Panc1 (cell line): ENCODE measurements at regions not wholly inside any gene's neighbourhood (a gene's known extent, or its start where the extent isn't known, plus 50 kb on each side); places are given as distances from the start of the nearest gene placed in this dataset.

Experiments
- ATAC-seq: fragments of 200-7000 bp; cut with Tn5 transposase; 2 replicates; pipeline ENCODE4 v1.9.1; 2020; ENCODE audit warnings: mild to moderate bottlenecking, moderate library complexity
- BruUV-seq: library from RNA; stranded (reverse); fragments of 400-500 nt; replicated peaks from 2 replicates; lab custom pipeline; 2021; lab: Mats Ljungman, UMichigan
- CTCF ChIA-PET: fragments of 300-600 bp; sonication (Branson Sonifier 250); formaldehyde crosslinking; loops from one replicate; lab custom pipeline; 2022; ENCODE audit warnings: antibody characterized with exemption; lab: Charles Lee
- POLR2A ChIA-PET: fragments of 300-600 bp; sonication (Branson Sonifier 250); formaldehyde crosslinking; loops from one replicate; lab custom pipeline; 2022; ENCODE audit warnings: antibody characterized with exemption; lab: Charles Lee
- DNase-seq: peaks from one replicate; pipeline ENCODE4 v3.0.0-alpha.2; 2010; ENCODE audit warnings: low read depth, low spot score
- H3K27ac ChIP-seq: 2 replicates; pipeline ENCODE4 v1.5.1; 2011; ENCODE audit warnings: mild to moderate bottlenecking, low read length, inconsistent platforms
- H3K27me3 ChIP-seq: fragments of 200-500 bp; sonication (Bioruptor generic); 2 replicates; pipeline ENCODE4 v1.6.0; 2014; ENCODE audit warnings: low read length, inconsistent platforms; ENCODE audit not compliant: control insufficient read depth, insufficient read depth
- H3K36me3 ChIP-seq: fragments of 200-500 bp; sonication (Bioruptor generic); 2 replicates; pipeline ENCODE4 v1.5.1; 2014; ENCODE audit warnings: inconsistent platforms, mild to moderate bottlenecking, low read length, moderate library complexity; ENCODE audit not compliant: control insufficient read depth, insufficient read depth
- H3K4me1 ChIP-seq: 2 replicates; pipeline ENCODE4 v1.5.1; 2011; ENCODE audit warnings: inconsistent platforms, mild to moderate bottlenecking, low read length, moderate library complexity; ENCODE audit not compliant: control insufficient read depth, insufficient read depth
- H3K4me3 ChIP-seq, 2 experiments: 2 replicates each; pipeline ENCODE4 v1.5.1; 2011 to 2012; ENCODE audit warnings: low read depth in 2 of 2, low read length in 2 of 2, mild to moderate bottlenecking in 2 of 2, inconsistent platforms in 1 of 2, moderate library complexity in 1 of 2
- H3K9me3 ChIP-seq: fragments of 200-500 bp; sonication (Bioruptor generic); 2 replicates; pipeline ENCODE4 v1.5.1; 2014; ENCODE audit warnings: low read depth, mild to moderate bottlenecking, inconsistent platforms, low read length, moderate library complexity; ENCODE audit not compliant: control insufficient read depth, insufficient read depth
- CTCF ChIP-seq: fragments of 450-650 bp; IDR thresholded peaks from 2 replicates; pipeline ENCODE4 v1.5.1; 2017; ENCODE audit warnings: mild to moderate bottlenecking
- POLR2AphosphoS5 ChIP-seq: IDR thresholded peaks from 2 replicates; pipeline ENCODE4 v1.6.1; 2012; ENCODE audit warnings: mild to moderate bottlenecking, low read depth, low read length, moderate library complexity
- REST ChIP-seq, 2 experiments: IDR thresholded peaks; 2 replicates each; pipeline ENCODE4 v1.6.1; 2011 to 2012; ENCODE audit warnings: low read depth in 2 of 2, control low read depth in 1 of 2, low read length in 1 of 2, mild to moderate bottlenecking in 1 of 2, moderate library complexity in 1 of 2; ENCODE audit not compliant: insufficient read depth in 1 of 2
- SIN3A ChIP-seq: IDR thresholded peaks from 2 replicates; pipeline ENCODE4 v1.6.1; 2012; ENCODE audit warnings: low read depth, mild to moderate bottlenecking, low read length, moderate library complexity, borderline replicate concordance; ENCODE audit not compliant: insufficient read depth
- TCF7L2 ChIP-seq: IDR thresholded peaks from 2 replicates; pipeline ENCODE4 v1.6.1; 2011; ENCODE audit warnings: mild to moderate bottlenecking, low read depth, low read length, inconsistent platforms
- in situ Hi-C: cut with HindIII; loops from 2 replicates; pipeline ENCODE4 v1.10.0; 2016; ENCODE audit warnings: low sequenced_read_pairs, low pct_unique_long_range_greater_than_20kb
- intact Hi-C: fragments of 100-400 bp; cut with micrococcal nuclease; formaldehyde crosslinking; loops from one replicate; pipeline ENCODE4 v1.10.0; 2022; ENCODE audit not compliant: unreplicated experiment

- POLR2A ChIA-PET: no interaction called here
- Histone ChIP-seq H3K27me3 (no peaks in the 10 kb centered on the region), H3K4me1 (0 out of 2 replicates have a peak, but pooled peaks cover 5% of the 10 kb centered on the region), H3K9me3 (no peaks in the 10 kb centered on the region), H3K27ac (no peak overlapping the region), H3K36me3 (no peaks in the 10 kb centered on the region), H3K4me3 (no peak overlapping the region)
- DNase-seq (no peak), ATAC-seq (no peak)
- in situ Hi-C loops: no loop called here
- CTCF ChIA-PET: no interaction called here
- TF ChIP-seq POLR2AphosphoS5: no peak
- TF ChIP-seq SIN3A: no peak
- no peak for TF ChIP-seq CTCF
- TF ChIP-seq TCF7L2: no peak
- TF ChIP-seq REST (IDR thresholded peaks at IDR 0.05; ENCODE audit: insufficient read depth in 1 of 2, low read depth in 2 of 2, low read length in 1 of 2): no peak
- no TSS peak for BruUV-seq
- intact Hi-C loops: no loop called here
Measured at GRCh38 chr7:46715579-46715978, 794.5 kb upstream of the IGFBP3 start.

- TF ChIP-seq REST (IDR thresholded peaks at IDR 0.05; ENCODE audit: insufficient read depth in 1 of 2, low read depth in 2 of 2, low read length in 1 of 2) (no peak), POLR2AphosphoS5 (no peak), CTCF (no peak), SIN3A (no peak), TCF7L2 (no peak)
- BruUV-seq: no TSS peak
- H3K4me1 ChIP-seq: 0 out of 2 replicates have a peak, but pooled peaks cover 5% of the 10 kb centered on the region
- no peaks in the 10 kb centered on the region for H3K9me3 ChIP-seq
- DNase-seq (no peak), ATAC-seq (no peak)
- intact Hi-C loops: no loop called here
- H3K4me3 ChIP-seq: no peak overlapping the region
- H3K27me3 ChIP-seq: no peaks in the 10 kb centered on the region
- ChIA-PET POLR2A (interaction anchor here (0.6 kb wide), 1 partner anchor 419 kb away, joined by 3 read pairs; no protein-coding TSS in a partner anchor), CTCF (no interaction called here)
- no peaks in the 10 kb centered on the region for H3K36me3 ChIP-seq
- in situ Hi-C loops: no loop called here
- H3K27ac ChIP-seq: no peak overlapping the region
Measured at GRCh38 chr7:46714904-46715303, 793.8 kb upstream of the IGFBP3 start.
